ENCODE measurements at regions not wholly inside any gene's neighbourhood (a gene's known extent, or its start where the extent isn't known, plus 50 kb on each side); places are given as distances from the start of the nearest gene placed in this dataset.

- TF ChIP-seq CTCF (IDR thresholded peaks at IDR 0.05), result no peak
- Histone ChIP-seq H3K36me3 (no peaks in the 10 kb centered on the region), H3K4me1 (no peaks in the 10 kb centered on the region), H3K9me3 (no peaks in the 10 kb centered on the region), H3K27ac (peak overlapping the region; percentile 17), H3K27me3 (no peaks in the 10 kb centered on the region), H3K4me3 (no peak overlapping the region)
- peak; percentile 82 for ATAC-seq
- intact Hi-C loops (cut with DNase I), result no loop called here
- peak; percentile 58 for DNase-seq
These were observed 173.0 kb upstream of the CASK start for GRCh38 chrX:42096265-42096920.

- DNase-seq (no peak), ATAC-seq (peak; percentile 19)
- H3K4me3 ChIP-seq, result no peak overlapping the region
- H3K4me1 ChIP-seq, result no peaks in the 10 kb centered on the region
- H3K36me3 ChIP-seq, result no peaks in the 10 kb centered on the region
- intact Hi-C loops (cut with DNase I), result no loop called here
- no peaks in the 10 kb centered on the region for H3K9me3 ChIP-seq
- H3K27me3 ChIP-seq, result no peaks in the 10 kb centered on the region
- H3K27ac ChIP-seq, result no peak overlapping the region
- TF ChIP-seq CTCF (IDR thresholded peaks at IDR 0.05), result no peak
These were observed 170.9 kb upstream of the CASK start for GRCh38 chrX:42094218-42094617.

GRCh38 chrX:42093756-42094155, 170.4 kb upstream of the CASK start:
- Histone ChIP-seq H3K27me3 (no peaks in the 10 kb centered on the region), H3K36me3 (no peaks in the 10 kb centered on the region), H3K4me1 (no peaks in the 10 kb centered on the region), H3K9me3 (no peaks in the 10 kb centered on the region), H3K4me3 (no peak overlapping the region), H3K27ac (no peak overlapping the region)
- intact Hi-C loops (cut with DNase I), result no loop called here
- TF ChIP-seq CTCF (IDR thresholded peaks at IDR 0.05), result no peak
- ATAC-seq (no peak), DNase-seq (no peak)

- intact Hi-C loops (cut with DNase I), result no loop called here
- no peaks in the 10 kb centered on the region for H3K9me3 ChIP-seq
- no peak for TF ChIP-seq CTCF (IDR thresholded peaks at IDR 0.05)
- H3K27ac ChIP-seq, result no peak overlapping the region
- no peak for DNase-seq
- H3K36me3 ChIP-seq, result no peaks in the 10 kb centered on the region
- ATAC-seq, result no peak
- no peaks in the 10 kb centered on the region for H3K4me1 ChIP-seq
- H3K4me3 ChIP-seq, result no peak overlapping the region
- H3K27me3 ChIP-seq, result no peaks in the 10 kb centered on the region
These were observed 167.0 kb upstream of the CASK start for GRCh38 chrX:42090395-42090794.

- no peak for TF ChIP-seq CTCF (IDR thresholded peaks at IDR 0.05)
- H3K4me3 ChIP-seq, result no peak overlapping the region
- H3K9me3 ChIP-seq, result no peaks in the 10 kb centered on the region
- DNase-seq (no peak), ATAC-seq (no peak)
- H3K27ac ChIP-seq, result no peak overlapping the region
- H3K36me3 ChIP-seq, result no peaks in the 10 kb centered on the region
- H3K4me1 ChIP-seq, result no peaks in the 10 kb centered on the region
- intact Hi-C loops (cut with DNase I), result no loop called here
- H3K27me3 ChIP-seq, result no peaks in the 10 kb centered on the region
These were observed 165.7 kb upstream of the CASK start for GRCh38 chrX:42089031-42089430.

- H3K27me3 ChIP-seq, result no peaks in the 10 kb centered on the region
- no peaks in the 10 kb centered on the region for H3K9me3 ChIP-seq
- no peak for TF ChIP-seq CTCF (IDR thresholded peaks at IDR 0.05)
- no peak for DNase-seq
- no peaks in the 10 kb centered on the region for H3K36me3 ChIP-seq
- no peaks in the 10 kb centered on the region for H3K4me1 ChIP-seq
- H3K4me3 ChIP-seq, result no peak overlapping the region
- no peak overlapping the region for H3K27ac ChIP-seq
- intact Hi-C loops (cut with DNase I), result no loop called here
- ATAC-seq, result no peak
These were observed 164.6 kb upstream of the CASK start for GRCh38 chrX:42087960-42088359.
